GM13977 (cell line): ENCODE measurements at regions not wholly inside any gene's neighbourhood (a gene's known extent, or its start where the extent isn't known, plus 50 kb on each side); places are given as distances from the start of the nearest gene placed in this dataset.

Experiments
- DNase-seq: peaks from one replicate; pipeline ENCODE4 v3.0.0; 2012; ENCODE audit warnings: low spot score
- CTCF ChIP-seq: IDR thresholded peaks from 2 replicates; pipeline ENCODE4 v1.5.1; 2012; ENCODE audit warnings: mild to moderate bottlenecking, control low read depth; ENCODE audit not compliant: insufficient read depth; ENCODE audit errors: extremely low read depth, missing control alignments
- in situ Hi-C: fragments of 300-500 bp; cut with MboI; formaldehyde crosslinking; loops from one replicate; pipeline ENCODE4 v1.12.0; 2022; ENCODE audit warnings: low sequenced_read_pairs, low pct_unique_long_range_greater_than_20kb, mixed read lengths, inconsistent platforms; ENCODE audit not compliant: unreplicated experiment

- no peak for TF ChIP-seq CTCF
- no peak for DNase-seq
- in situ Hi-C loops = no loop called here
These were observed 326.6 kb downstream of the COL12A1 start for GRCh38 chr6:74879234-74879633.

GRCh38 chr6:74875193-74875592 is 330.7 kb downstream of the COL12A1 start:
- in situ Hi-C loops = no loop called here
- DNase-seq = no peak

GRCh38 chr6:74872754-74873476 is 332.9 kb downstream of the COL12A1 start:
- no peak for TF ChIP-seq CTCF
- in situ Hi-C loops = no loop called here
- no peak for DNase-seq

More at GRCh38 chr6:74875193-74875592, 330.7 kb downstream of the COL12A1 start:
- no peak for TF ChIP-seq CTCF

GRCh38 chr6:74871757-74872156 is 334.1 kb downstream of the COL12A1 start:
- DNase-seq = no peak
- in situ Hi-C loops = no loop called here
- no peak for TF ChIP-seq CTCF

GRCh38 chr6:74870403-74870802 is 335.4 kb downstream of the COL12A1 start:
- TF ChIP-seq CTCF = no peak
- no peak for DNase-seq
- in situ Hi-C loops = no loop called here

- in situ Hi-C loops = no loop called here
- DNase-seq = no peak
These were observed 338.6 kb downstream of the COL12A1 start for GRCh38 chr6:74867291-74867690.

More at GRCh38 chr6:74867291-74867690, 338.6 kb downstream of the COL12A1 start:
- TF ChIP-seq CTCF = no peak
